K562 (cell line): ENCODE measurements at regions not wholly inside any gene's neighbourhood (a gene's known extent, or its start where the extent isn't known, plus 50 kb on each side); places are given as distances from the start of the nearest gene placed in this dataset.

Source experiments
- ATAC-seq: fragments of 200-7000 bp; cut with Tn5 transposase; 3 replicates; pipeline ENCODE4 v1.9.1; 2020; ENCODE audit warnings: moderate library complexity
- BruUV-seq: library from RNA; stranded (reverse); fragments of 400-500 nt; replicated peaks from 2 replicates; lab custom pipeline; 2021; lab: Mats Ljungman, UMichigan
- CTCF ChIA-PET: fragments of 300-600 bp; formaldehyde crosslinking; extraction: SDS; loops from one replicate; lab custom pipeline; 2021; ENCODE audit warnings: low intra/inter-chr PET ratio; lab: Yijun Ruan, JAX
- POLR2A ChIA-PET: fragments of 300-600, 350-650 bp; sonication (Branson Sonifier 250); formaldehyde crosslinking; extraction: SDS; loops from one replicate; lab custom pipeline; 2021; ENCODE audit warnings: antibody characterized with exemption, inconsistent platforms; lab: Yijun Ruan, JAX
- DNase-seq, 4 experiments: peaks; one replicate each; pipeline versions ENCODE4 v3.0.0 to v3.0.0-alpha.2; 2011 to 2018; ENCODE audit warnings: low spot score in 3 of 4, mixed read lengths in 3 of 4; ENCODE audit errors: extremely low read depth in 1 of 4
- FAIRE-seq: peaks from 2 replicates; lab custom pipeline; 2011; peaks lifted over from hg19 to GRCh38; lab: Jason Lieb, UNC
- H2AFZ ChIP-seq: 2 replicates; pipeline ENCODE4 v1.6.0; 2011; ENCODE audit warnings: low read depth, low read length, control low read depth, inconsistent platforms
- H3K27ac ChIP-seq: fragments of 200-600 bp; 3 replicates; pipeline ENCODE4 v1.8.0; 2011; ENCODE audit warnings: low read depth, mild to moderate bottlenecking, control low read depth, inconsistent platforms, low read length, moderate library complexity, mixed read lengths; ENCODE audit errors: extremely low read depth
- H3K27me3 ChIP-seq, 2 experiments: fragments of 300-600 bp in 1 of 2; 2 replicates in 1 of 2; 3 replicates in 1 of 2; pipeline versions ENCODE4 v1.6.0 to v1.8.0; 2011; ENCODE audit warnings: inconsistent platforms in 2 of 2, low read length in 2 of 2, mild to moderate bottlenecking in 1 of 2, mixed read lengths in 1 of 2, moderate library complexity in 1 of 2; ENCODE audit not compliant: control insufficient read depth in 2 of 2, insufficient read depth in 2 of 2
- H3K36me3 ChIP-seq: fragments of 300-600 bp; 3 replicates; pipeline ENCODE4 v1.8.0; 2011; ENCODE audit warnings: mild to moderate bottlenecking, low read length, inconsistent platforms; ENCODE audit not compliant: control insufficient read depth, insufficient read depth
- H3K4me1 ChIP-seq, 2 experiments: fragments of 200-600 bp in 1 of 2; replicated peaks in 1 of 2; 2 replicates in 1 of 2; 3 replicates in 1 of 2; pipeline versions ENCODE4 v1.5.1 to v1.8.0; 2011; ENCODE audit warnings: inconsistent platforms in 2 of 2, low read length in 2 of 2, mild to moderate bottlenecking in 1 of 2, mixed read lengths in 1 of 2, moderate library complexity in 1 of 2; ENCODE audit not compliant: control insufficient read depth in 2 of 2, insufficient read depth in 2 of 2
- H3K4me2 ChIP-seq: 2 replicates; pipeline ENCODE4 v1.6.1; 2011; ENCODE audit warnings: low read length, control low read depth, inconsistent platforms, mixed read lengths; ENCODE audit not compliant: insufficient read depth
- H3K4me3 ChIP-seq: fragments of 200-600 bp; sonication (generic), shearing (Covaris generic); 2 replicates; pipeline ENCODE4 v1.5.1; 2016; ENCODE audit warnings: control low read depth, inconsistent platforms
- H3K79me2 ChIP-seq: fragments of 200-600 bp; 3 replicates; pipeline ENCODE4 v1.8.0; 2011; ENCODE audit warnings: low read length, inconsistent platforms; ENCODE audit not compliant: control insufficient read depth, insufficient read depth
- H3K9ac ChIP-seq, 2 experiments: 2 replicates each; pipeline versions ENCODE4 v1.6.0 to v1.6.1; 2011; ENCODE audit warnings: low read depth in 2 of 2, low read length in 2 of 2, control low read depth in 1 of 2, inconsistent platforms in 1 of 2, mild to moderate bottlenecking in 1 of 2, mixed read lengths in 1 of 2; ENCODE audit not compliant: insufficient read depth in 1 of 2
- H3K9me1 ChIP-seq: one replicate; pipeline ENCODE4 v1.6.0; 2011; ENCODE audit warnings: inconsistent platforms, mild to moderate bottlenecking, low read length, moderate library complexity; ENCODE audit not compliant: control insufficient read depth, insufficient read depth
- H3K9me3 ChIP-seq: replicated peaks from 2 replicates; pipeline ENCODE4 v1.5.1; 2011; ENCODE audit warnings: low read depth, low read length, inconsistent platforms; ENCODE audit not compliant: control insufficient read depth, insufficient read depth
- H4K20me1 ChIP-seq: replicated peaks from 2 replicates; pipeline ENCODE4 v1.6.1; 2011; ENCODE audit warnings: low read length, inconsistent platforms, mixed read lengths; ENCODE audit not compliant: control insufficient read depth, insufficient read depth
- CCNT2 ChIP-seq: IDR thresholded peaks from 2 replicates; pipeline ENCODE4 v1.6.1; 2011; ENCODE audit warnings: borderline replicate concordance, low read depth, mild to moderate bottlenecking, moderate library complexity, mixed read lengths, low read length; ENCODE audit not compliant: insufficient read length; ENCODE audit errors: extremely low read depth
- E2F4 ChIP-seq: sonication (generic); formaldehyde crosslinking; IDR thresholded peaks from 2 replicates; pipeline ENCODE4 v1.8.0; 2022; ENCODE audit warnings: mild to moderate bottlenecking, low read depth, missing genetic modification reagents
- PBX2 ChIP-seq, 2 experiments: IDR thresholded peaks in 1 of 2; conservative IDR thresholded peaks in 1 of 2; 2 replicates each; pipeline ENCODE4 v1.6.1; 2016; ENCODE audit warnings: low read depth in 2 of 2, mild to moderate bottlenecking in 1 of 2, missing compliant biosample characterization in 1 of 2, missing genetic modification characterization in 1 of 2, moderate library complexity in 1 of 2
- PREB ChIP-seq: sonication (generic); formaldehyde crosslinking; IDR thresholded peaks from 2 replicates; pipeline ENCODE4 v1.8.1; 2023; ENCODE audit warnings: mild to moderate bottlenecking, missing genetic modification reagents
- TCF7 ChIP-seq: sonication (generic); IDR thresholded peaks from 2 replicates; pipeline ENCODE4 v1.6.1; 2016; ENCODE audit warnings: antibody characterized with exemption, borderline replicate concordance
- ZBTB2 ChIP-seq: fragments of 450-650 bp; IDR thresholded peaks from 2 replicates; pipeline ENCODE4 v1.6.1; 2016; ENCODE audit warnings: antibody characterized with exemption
- ZFP36 ChIP-seq: fragments of 150-350 bp; IDR thresholded peaks from 2 replicates; pipeline ENCODE4 v1.6.1; 2018; ENCODE audit warnings: low read length, low read depth; ENCODE audit not compliant: partially characterized antibody
- ZNF175 ChIP-seq: fragments of 200-800 bp; sonication (Bioruptor generic); IDR thresholded peaks from 2 replicates; pipeline ENCODE4 v1.6.1; 2016; ENCODE audit warnings: low read depth, mild to moderate bottlenecking, missing genetic modification characterization, missing compliant biosample characterization
- ZNF449 ChIP-seq: fragments of 250-450 bp; sonication (Bioruptor Pico); IDR thresholded peaks from 2 replicates; pipeline ENCODE4 v1.8.0; 2022; ENCODE audit warnings: moderate library complexity, mild to moderate bottlenecking, inconsistent platforms
- WGBS: fragments of 100-300 bp; shearing (Covaris generic); methylation state at CpG from one replicate; pipeline ENCODE4 v1.1.6; 2016; ENCODE audit warnings: low coverage, mixed read lengths; ENCODE audit not compliant: insufficient coverage; ENCODE audit errors: missing lambda C conversion rate; 5-methylcytosine and 5-hydroxymethylcytosine counted together
- in situ Hi-C: fragments of 300-500 bp; cut with MboI; formaldehyde crosslinking; loops from 4 replicates; pipeline ENCODE4 v1.15.0; 2018; ENCODE audit warnings: inconsistent platforms, mixed read lengths
- intact Hi-C: fragments of 100-400 bp; cut with micrococcal nuclease; formaldehyde crosslinking; loops from 2 replicates; pipeline ENCODE4 v1.14.2; 2022

- TF ChIP-seq PBX2 (CRISPR knock-in tag; IDR thresholded peaks at IDR 0.05; ENCODE audit: low read depth) (no peak), PBX2 (tag; conservative IDR thresholded peaks at IDR 0.05; ENCODE audit: low read depth) (no peak), ZFP36 (no peak), TCF7 (no peak), CCNT2 (no peak)
- TF ChIP-seq, all 486 proteins: peak for 0
Observed at GRCh38 chr2:147491506-147491905, 353.3 kb upstream of the ACVR2A start (continued).

- CTCF ChIA-PET: no interaction called here
- no peak overlapping the region for H2AFZ ChIP-seq
- POLR2A ChIA-PET: no interaction called here
- H3K79me2 ChIP-seq: no peaks in the 10 kb centered on the region
- H3K27ac ChIP-seq: no peak overlapping the region
- in situ Hi-C loops: no loop called here
- H3K27me3 ChIP-seq: no peaks in the 10 kb centered on the region
- no peaks in the 10 kb centered on the region for H3K9me3 ChIP-seq
- intact Hi-C loops: no loop called here
- H3K9ac ChIP-seq: no peak overlapping the region
- no peak for FAIRE-seq
- H3K9me1 ChIP-seq: no peaks in the 10 kb centered on the region
- no peaks in the 10 kb centered on the region for H4K20me1 ChIP-seq
- H3K4me1 ChIP-seq: no peaks in the 10 kb centered on the region
- BruUV-seq: no TSS peak
- H3K4me3 ChIP-seq: no peak overlapping the region
- no peak overlapping the region for H3K4me2 ChIP-seq
- WGBS: 2% methylated on average over 5 of the region's 5 CpGs
- no peak for DNase-seq
- H3K36me3 ChIP-seq: no peaks in the 10 kb centered on the region
- no peak for ATAC-seq
- no peak for TF ChIP-seq PREB (CRISPR knock-in tag)
- no peak for TF ChIP-seq ZNF449 (CRISPR knock-in tag)
- TF ChIP-seq E2F4 (CRISPR knock-in tag): no peak
- TF ChIP-seq ZBTB2: no peak
- no peak for TF ChIP-seq ZNF175 (CRISPR knock-in tag)
Observed at GRCh38 chr2:147490401-147491261, 354.2 kb upstream of the ACVR2A start.
